ENCODE measurements at regions not wholly inside any gene's neighbourhood (a gene's known extent, or its start where the extent isn't known, plus 50 kb on each side); places are given as distances from the start of the nearest gene placed in this dataset.

DNA sequence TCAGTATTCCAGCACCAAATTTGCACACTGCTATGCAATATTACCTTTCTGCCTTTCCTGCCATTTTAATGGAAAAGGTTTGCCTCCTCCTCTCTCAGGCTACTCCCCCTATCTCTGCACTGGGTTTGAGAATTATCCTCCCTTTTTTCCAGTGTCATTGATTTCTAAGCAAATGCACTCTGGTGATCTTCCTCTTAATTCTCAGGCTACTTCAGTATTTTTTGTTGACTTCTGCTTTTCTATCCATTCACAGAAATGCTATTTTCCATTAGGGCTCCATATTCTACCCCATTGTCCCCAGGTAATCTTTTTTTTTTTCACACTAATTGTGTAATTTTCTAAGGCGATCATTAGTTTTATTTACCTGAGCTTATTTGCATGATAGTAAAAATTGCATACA is 144.0 kb downstream of the GJA1 start:
- Histone ChIP-seq H3K4me3 (replicated peaks in 1 of 3; ENCODE audit: insufficient read depth in 1 of 3, low read depth in 2 of 3, low read length in 3 of 3) (no peak overlapping the region), H2AFZ (ENCODE audit: low read length) (no peak overlapping the region), H3K9me3 (ENCODE audit: low read length) (no peaks in the 10 kb centered on the region), H3K4me1 (ENCODE audit: insufficient read depth, low read length) (no peaks in the 10 kb centered on the region), H3K27me3 (ENCODE audit: control insufficient read depth in 1 of 2, insufficient read depth in 2 of 2, low read length in 2 of 2) (no peaks in the 10 kb centered on the region), H3K36me3 (replicated peaks in 1 of 2; ENCODE audit: control insufficient read depth in 1 of 2, insufficient read depth in 2 of 2, low read length in 2 of 2) (no peaks in the 10 kb centered on the region), H3K9ac (ENCODE audit: insufficient read depth, low read depth, low read length) (no peak overlapping the region), H4K20me1 (ENCODE audit: insufficient read depth, low read length) (no peaks in the 10 kb centered on the region), H3K4me2 (ENCODE audit: low read depth, low read length) (no peak overlapping the region), H3K79me2 (ENCODE audit: insufficient read depth, low read length) (no peaks in the 10 kb centered on the region), H3K27ac (ENCODE audit: extremely low read length, insufficient read depth, low read length) (no peak overlapping the region)
- intact Hi-C loops (cut with micrococcal nuclease; ENCODE audit: unreplicated experiment): no loop called here
- TF ChIP-seq ZNF484 (CRISPR knock-in tag; IDR thresholded peaks at IDR 0.05; ENCODE audit: borderline replicate concordance, low read depth): no peak
- TF ChIP-seq SAP130 (CRISPR knock-in tag; IDR thresholded peaks at IDR 0.05; ENCODE audit: low read depth): no peak
- TF ChIP-seq ZNF574 (CRISPR knock-in tag; IDR thresholded peaks at IDR 0.05): no peak
- no TSS peak for BruUV-seq (replicated peaks)
- in situ Hi-C loops (cut with HindIII; ENCODE audit: extremely low pct_ligation_motif_present, low pct_unique_long_range_greater_than_20kb): no loop called here
- FAIRE-seq (no peak), ATAC-seq (no peak), DNase-seq (ENCODE audit: low spot score) (no peak)
- POLR2A ChIA-PET: no interaction called here
- WGBS (ENCODE audit: low lambda C conversion rate): 1% methylated on average over 1 of the region's 1 CpG
- CTCF ChIA-PET (ENCODE audit: low intra/inter-chr PET ratio, low total read pairs): no interaction called here

GRCh38 chr6:121581327-121581726 is 145.9 kb downstream of the GJA1 start:
- intact Hi-C loops (cut with micrococcal nuclease; ENCODE audit: unreplicated experiment): no loop called here
- Histone ChIP-seq H3K27me3 (ENCODE audit: control insufficient read depth in 1 of 2, insufficient read depth in 2 of 2, low read length in 2 of 2) (no peaks in the 10 kb centered on the region), H3K4me3 (replicated peaks in 1 of 3; ENCODE audit: insufficient read depth in 1 of 3, low read depth in 2 of 3, low read length in 3 of 3) (no peak overlapping the region), H3K9me3 (ENCODE audit: low read length) (no peaks in the 10 kb centered on the region), H3K4me1 (ENCODE audit: insufficient read depth, low read length) (no peaks in the 10 kb centered on the region), H3K36me3 (replicated peaks in 1 of 2; ENCODE audit: control insufficient read depth in 1 of 2, insufficient read depth in 2 of 2, low read length in 2 of 2) (no peaks in the 10 kb centered on the region), H3K9ac (ENCODE audit: insufficient read depth, low read depth, low read length) (no peak overlapping the region), H2AFZ (ENCODE audit: low read length) (no peak overlapping the region), H4K20me1 (ENCODE audit: insufficient read depth, low read length) (no peaks in the 10 kb centered on the region), H3K79me2 (ENCODE audit: insufficient read depth, low read length) (no peaks in the 10 kb centered on the region), H3K4me2 (ENCODE audit: low read depth, low read length) (no peak overlapping the region), H3K27ac (ENCODE audit: extremely low read length, insufficient read depth, low read length) (no peak overlapping the region)
- no TSS peak for BruUV-seq (replicated peaks)
- POLR2A ChIA-PET: no interaction called here
- ATAC-seq (no peak), FAIRE-seq (no peak), DNase-seq (ENCODE audit: low spot score) (no peak)
- under 1% methylated on average over 2 of the region's 2 CpGs for WGBS (ENCODE audit: low lambda C conversion rate)
- in situ Hi-C loops (cut with HindIII; ENCODE audit: extremely low pct_ligation_motif_present, low pct_unique_long_range_greater_than_20kb): no loop called here
- CTCF ChIA-PET (ENCODE audit: low intra/inter-chr PET ratio, low total read pairs): no interaction called here
- TF ChIP-seq, protein P1, sequence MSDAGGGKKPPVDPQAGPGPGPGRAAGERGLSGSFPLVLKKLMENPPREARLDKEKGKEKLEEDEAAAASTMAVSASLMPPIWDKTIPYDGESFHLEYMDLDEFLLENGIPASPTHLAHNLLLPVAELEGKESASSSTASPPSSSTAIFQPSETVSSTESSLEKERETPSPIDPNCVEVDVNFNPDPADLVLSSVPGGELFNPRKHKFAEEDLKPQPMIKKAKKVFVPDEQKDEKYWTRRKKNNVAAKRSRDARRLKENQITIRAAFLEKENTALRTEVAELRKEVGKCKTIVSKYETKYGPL (CRISPR knock-in tag; IDR thresholded peaks at IDR 0.05): no peak
- TF ChIP-seq ZNF318 (CRISPR knock-in tag; IDR thresholded peaks at IDR 0.05): no peak
- no peak for TF ChIP-seq PHF21A (CRISPR knock-in tag; IDR thresholded peaks at IDR 0.05)
- no peak for TF ChIP-seq MYC (CRISPR knock-in tag; IDR thresholded peaks at IDR 0.05; ENCODE audit: borderline replicate concordance)
